Panc1 (cell line): ENCODE measurements at regions not wholly inside any gene's neighbourhood (a gene's known extent, or its start where the extent isn't known, plus 50 kb on each side); places are given as distances from the start of the nearest gene placed in this dataset.
"Not testable (repeated sequence)": the region's sequence is repeated elsewhere in the genome, so short reads cannot be mapped to it uniquely, and the experiment has no call there.

Experiments
- ATAC-seq: fragments of 200-7000 bp; cut with Tn5 transposase; 2 replicates; pipeline ENCODE4 v1.9.1; 2020; ENCODE audit warnings: mild to moderate bottlenecking, moderate library complexity
- BruUV-seq: library from RNA; stranded (reverse); fragments of 400-500 nt; replicated peaks from 2 replicates; lab custom pipeline; 2021; lab: Mats Ljungman, UMichigan
- CTCF ChIA-PET: fragments of 300-600 bp; sonication (Branson Sonifier 250); formaldehyde crosslinking; loops from one replicate; lab custom pipeline; 2022; ENCODE audit warnings: antibody characterized with exemption; lab: Charles Lee
- POLR2A ChIA-PET: fragments of 300-600 bp; sonication (Branson Sonifier 250); formaldehyde crosslinking; loops from one replicate; lab custom pipeline; 2022; ENCODE audit warnings: antibody characterized with exemption; lab: Charles Lee
- DNase-seq: peaks from one replicate; pipeline ENCODE4 v3.0.0-alpha.2; 2010; ENCODE audit warnings: low read depth, low spot score
- H3K27ac ChIP-seq: 2 replicates; pipeline ENCODE4 v1.5.1; 2011; ENCODE audit warnings: mild to moderate bottlenecking, low read length, inconsistent platforms
- H3K27me3 ChIP-seq: fragments of 200-500 bp; sonication (Bioruptor generic); 2 replicates; pipeline ENCODE4 v1.6.0; 2014; ENCODE audit warnings: low read length, inconsistent platforms; ENCODE audit not compliant: control insufficient read depth, insufficient read depth
- H3K36me3 ChIP-seq: fragments of 200-500 bp; sonication (Bioruptor generic); 2 replicates; pipeline ENCODE4 v1.5.1; 2014; ENCODE audit warnings: inconsistent platforms, mild to moderate bottlenecking, low read length, moderate library complexity; ENCODE audit not compliant: control insufficient read depth, insufficient read depth
- H3K4me1 ChIP-seq: 2 replicates; pipeline ENCODE4 v1.5.1; 2011; ENCODE audit warnings: inconsistent platforms, mild to moderate bottlenecking, low read length, moderate library complexity; ENCODE audit not compliant: control insufficient read depth, insufficient read depth
- H3K4me3 ChIP-seq, 2 experiments: 2 replicates each; pipeline ENCODE4 v1.5.1; 2011 to 2012; ENCODE audit warnings: low read depth in 2 of 2, low read length in 2 of 2, mild to moderate bottlenecking in 2 of 2, inconsistent platforms in 1 of 2, moderate library complexity in 1 of 2
- H3K9me3 ChIP-seq: fragments of 200-500 bp; sonication (Bioruptor generic); 2 replicates; pipeline ENCODE4 v1.5.1; 2014; ENCODE audit warnings: low read depth, mild to moderate bottlenecking, inconsistent platforms, low read length, moderate library complexity; ENCODE audit not compliant: control insufficient read depth, insufficient read depth
- POLR2AphosphoS5 ChIP-seq: IDR thresholded peaks from 2 replicates; pipeline ENCODE4 v1.6.1; 2012; ENCODE audit warnings: mild to moderate bottlenecking, low read depth, low read length, moderate library complexity
- SIN3A ChIP-seq: IDR thresholded peaks from 2 replicates; pipeline ENCODE4 v1.6.1; 2012; ENCODE audit warnings: low read depth, mild to moderate bottlenecking, low read length, moderate library complexity, borderline replicate concordance; ENCODE audit not compliant: insufficient read depth
- TCF7L2 ChIP-seq: IDR thresholded peaks from 2 replicates; pipeline ENCODE4 v1.6.1; 2011; ENCODE audit warnings: mild to moderate bottlenecking, low read depth, low read length, inconsistent platforms
- in situ Hi-C: cut with HindIII; loops from 2 replicates; pipeline ENCODE4 v1.10.0; 2016; ENCODE audit warnings: low sequenced_read_pairs, low pct_unique_long_range_greater_than_20kb
- intact Hi-C: fragments of 100-400 bp; cut with micrococcal nuclease; formaldehyde crosslinking; loops from one replicate; pipeline ENCODE4 v1.10.0; 2022; ENCODE audit not compliant: unreplicated experiment
- TF ChIP-seq, protein P1 (sequence below), 2 experiments: IDR thresholded peaks; 2 replicates each; pipeline ENCODE4 v1.6.1; 2011 to 2012; ENCODE audit warnings: low read depth in 2 of 2, control low read depth in 1 of 2, low read length in 1 of 2, mild to moderate bottlenecking in 1 of 2, moderate library complexity in 1 of 2; ENCODE audit not compliant: insufficient read depth in 1 of 2
- TF ChIP-seq, protein P2 (sequence below): fragments of 450-650 bp; IDR thresholded peaks from 2 replicates; pipeline ENCODE4 v1.5.1; 2017; ENCODE audit warnings: mild to moderate bottlenecking

DNA sequence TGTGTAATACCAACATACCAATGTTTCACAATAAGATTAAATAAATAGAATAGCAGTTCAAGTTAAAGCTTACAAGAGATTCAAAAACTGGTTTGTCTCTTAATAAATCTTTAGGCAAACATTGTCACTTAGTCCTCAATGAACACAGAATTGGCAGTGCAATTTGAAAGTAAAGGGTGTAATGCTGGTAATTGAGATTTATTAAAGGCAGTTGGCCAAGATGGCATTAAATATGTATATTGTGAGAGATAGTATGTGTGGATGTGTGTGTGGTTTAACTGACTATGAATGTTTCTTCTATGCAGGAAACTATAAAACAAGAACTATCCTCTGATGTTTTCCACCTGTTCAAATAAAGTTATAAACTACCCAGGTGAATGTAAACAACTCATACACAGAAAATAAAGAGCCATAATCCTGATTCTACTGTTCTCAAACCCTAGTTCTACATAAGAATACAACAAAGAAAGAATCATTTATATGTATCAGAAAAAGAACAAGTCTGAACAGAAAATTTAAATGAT, 267.9 kb upstream of the PTCHD4 start:
- in situ Hi-C loops, result no loop called here
- Histone ChIP-seq H3K4me1 (no peaks in the 10 kb centered on the region), H3K4me3 (no peak overlapping the region), H3K9me3 (no peaks in the 10 kb centered on the region), H3K36me3 (no peaks in the 10 kb centered on the region), H3K27ac (no peak overlapping the region), H3K27me3 (no peaks in the 10 kb centered on the region)
- no TSS peak for BruUV-seq
- DNase-seq, result no peak
- intact Hi-C loops, result no loop called here
- TF ChIP-seq, protein P1, sequence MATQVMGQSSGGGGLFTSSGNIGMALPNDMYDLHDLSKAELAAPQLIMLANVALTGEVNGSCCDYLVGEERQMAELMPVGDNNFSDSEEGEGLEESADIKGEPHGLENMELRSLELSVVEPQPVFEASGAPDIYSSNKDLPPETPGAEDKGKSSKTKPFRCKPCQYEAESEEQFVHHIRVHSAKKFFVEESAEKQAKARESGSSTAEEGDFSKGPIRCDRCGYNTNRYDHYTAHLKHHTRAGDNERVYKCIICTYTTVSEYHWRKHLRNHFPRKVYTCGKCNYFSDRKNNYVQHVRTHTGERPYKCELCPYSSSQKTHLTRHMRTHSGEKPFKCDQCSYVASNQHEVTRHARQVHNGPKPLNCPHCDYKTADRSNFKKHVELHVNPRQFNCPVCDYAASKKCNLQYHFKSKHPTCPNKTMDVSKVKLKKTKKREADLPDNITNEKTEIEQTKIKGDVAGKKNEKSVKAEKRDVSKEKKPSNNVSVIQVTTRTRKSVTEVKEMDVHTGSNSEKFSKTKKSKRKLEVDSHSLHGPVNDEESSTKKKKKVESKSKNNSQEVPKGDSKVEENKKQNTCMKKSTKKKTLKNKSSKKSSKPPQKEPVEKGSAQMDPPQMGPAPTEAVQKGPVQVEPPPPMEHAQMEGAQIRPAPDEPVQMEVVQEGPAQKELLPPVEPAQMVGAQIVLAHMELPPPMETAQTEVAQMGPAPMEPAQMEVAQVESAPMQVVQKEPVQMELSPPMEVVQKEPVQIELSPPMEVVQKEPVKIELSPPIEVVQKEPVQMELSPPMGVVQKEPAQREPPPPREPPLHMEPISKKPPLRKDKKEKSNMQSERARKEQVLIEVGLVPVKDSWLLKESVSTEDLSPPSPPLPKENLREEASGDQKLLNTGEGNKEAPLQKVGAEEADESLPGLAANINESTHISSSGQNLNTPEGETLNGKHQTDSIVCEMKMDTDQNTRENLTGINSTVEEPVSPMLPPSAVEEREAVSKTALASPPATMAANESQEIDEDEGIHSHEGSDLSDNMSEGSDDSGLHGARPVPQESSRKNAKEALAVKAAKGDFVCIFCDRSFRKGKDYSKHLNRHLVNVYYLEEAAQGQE (IDR thresholded peaks at IDR 0.05; ENCODE audit: insufficient read depth in 1 of 2, low read depth in 2 of 2, low read length in 1 of 2), result no peak
- no peak for TF ChIP-seq TCF7L2
- TF ChIP-seq POLR2AphosphoS5, result no peak
- TF ChIP-seq, protein P2, sequence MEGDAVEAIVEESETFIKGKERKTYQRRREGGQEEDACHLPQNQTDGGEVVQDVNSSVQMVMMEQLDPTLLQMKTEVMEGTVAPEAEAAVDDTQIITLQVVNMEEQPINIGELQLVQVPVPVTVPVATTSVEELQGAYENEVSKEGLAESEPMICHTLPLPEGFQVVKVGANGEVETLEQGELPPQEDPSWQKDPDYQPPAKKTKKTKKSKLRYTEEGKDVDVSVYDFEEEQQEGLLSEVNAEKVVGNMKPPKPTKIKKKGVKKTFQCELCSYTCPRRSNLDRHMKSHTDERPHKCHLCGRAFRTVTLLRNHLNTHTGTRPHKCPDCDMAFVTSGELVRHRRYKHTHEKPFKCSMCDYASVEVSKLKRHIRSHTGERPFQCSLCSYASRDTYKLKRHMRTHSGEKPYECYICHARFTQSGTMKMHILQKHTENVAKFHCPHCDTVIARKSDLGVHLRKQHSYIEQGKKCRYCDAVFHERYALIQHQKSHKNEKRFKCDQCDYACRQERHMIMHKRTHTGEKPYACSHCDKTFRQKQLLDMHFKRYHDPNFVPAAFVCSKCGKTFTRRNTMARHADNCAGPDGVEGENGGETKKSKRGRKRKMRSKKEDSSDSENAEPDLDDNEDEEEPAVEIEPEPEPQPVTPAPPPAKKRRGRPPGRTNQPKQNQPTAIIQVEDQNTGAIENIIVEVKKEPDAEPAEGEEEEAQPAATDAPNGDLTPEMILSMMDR, result no peak
- ChIA-PET POLR2A (no interaction called here), CTCF (no interaction called here)
- no peak for ATAC-seq

DNA sequence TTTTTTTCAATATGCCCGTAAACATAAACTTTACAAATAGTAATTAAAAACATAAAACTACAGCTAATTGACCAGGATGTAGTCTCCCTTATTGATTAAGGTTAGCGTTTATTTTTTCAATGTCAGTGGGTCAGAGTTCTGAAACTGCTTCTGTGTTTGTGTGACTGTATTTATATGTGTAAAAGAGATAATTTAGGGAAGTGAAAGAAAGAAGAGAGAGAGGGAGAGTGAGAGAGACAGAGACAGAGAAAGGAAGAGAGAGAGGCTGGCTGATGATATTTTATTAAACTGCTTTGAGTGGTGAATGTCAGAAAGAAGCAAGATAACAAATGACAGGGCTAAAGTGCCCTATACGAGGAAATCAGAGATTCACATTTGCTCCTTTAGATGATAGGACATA, 266.1 kb upstream of the PTCHD4 start:
- Histone ChIP-seq H3K9me3 (no peaks in the 10 kb centered on the region), H3K4me1 (no peaks in the 10 kb centered on the region), H3K27me3 (no peaks in the 10 kb centered on the region), H3K36me3 (no peaks in the 10 kb centered on the region), H3K27ac (no peak overlapping the region), H3K4me3 (no peak overlapping the region)
- CTCF ChIA-PET, result no interaction called here
- ATAC-seq (no peak), DNase-seq (no peak)
- POLR2A ChIA-PET, result no interaction called here
- TF ChIP-seq POLR2AphosphoS5 (no peak), TCF7L2 (no peak), SIN3A (no peak)
- TF ChIP-seq, protein P2, result no peak
- TF ChIP-seq, protein P1 (IDR thresholded peaks at IDR 0.05; ENCODE audit: insufficient read depth in 1 of 2, low read depth in 2 of 2, low read length in 1 of 2), result no peak
- in situ Hi-C loops, result no loop called here
- intact Hi-C loops, result no loop called here
- no TSS peak for BruUV-seq

DNA sequence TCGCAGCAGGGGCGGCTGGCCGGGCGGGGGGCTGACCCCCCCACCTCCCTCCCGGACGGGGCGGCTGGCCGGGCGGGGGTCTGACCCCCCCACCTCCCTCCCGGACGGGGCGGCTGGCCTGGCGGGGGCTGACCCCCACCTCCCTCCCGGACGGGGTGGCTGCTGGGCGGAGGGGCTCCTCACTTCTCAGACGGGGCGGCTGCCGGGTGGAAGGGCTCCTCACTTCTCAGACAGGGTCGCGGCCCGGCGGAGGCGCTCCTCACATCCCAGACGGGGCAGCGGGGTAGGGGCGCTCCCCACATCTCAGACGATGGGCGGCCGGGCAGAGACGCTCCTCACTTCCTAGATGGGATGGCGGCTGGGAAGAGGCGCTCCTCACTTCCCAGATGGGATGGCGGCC, 260.2 kb upstream of the PTCHD4 start:
- H3K27ac ChIP-seq, H3K4me3 ChIP-seq, DNase-seq, CTCF ChIA-PET, H3K9me3 ChIP-seq, H3K27me3 ChIP-seq, POLR2A ChIA-PET, BruUV-seq, intact Hi-C loops, H3K36me3 ChIP-seq, ATAC-seq, H3K4me1 ChIP-seq, in situ Hi-C loops: not testable (repeated sequence)
